GM19395 (cell line): ENCODE measurements at regions not wholly inside any gene's neighbourhood (a gene's known extent, or its start where the extent isn't known, plus 50 kb on each side); places are given as distances from the start of the nearest gene placed in this dataset.

ENCODE experiments used
- ATAC-seq: cut with Tn5 transposase; IDR thresholded peaks from one replicate; pipeline ENCODE4 v1.9.1; 2021; ENCODE audit warnings: mild to moderate bottlenecking, moderate library complexity; ENCODE audit not compliant: unreplicated experiment

DNA sequence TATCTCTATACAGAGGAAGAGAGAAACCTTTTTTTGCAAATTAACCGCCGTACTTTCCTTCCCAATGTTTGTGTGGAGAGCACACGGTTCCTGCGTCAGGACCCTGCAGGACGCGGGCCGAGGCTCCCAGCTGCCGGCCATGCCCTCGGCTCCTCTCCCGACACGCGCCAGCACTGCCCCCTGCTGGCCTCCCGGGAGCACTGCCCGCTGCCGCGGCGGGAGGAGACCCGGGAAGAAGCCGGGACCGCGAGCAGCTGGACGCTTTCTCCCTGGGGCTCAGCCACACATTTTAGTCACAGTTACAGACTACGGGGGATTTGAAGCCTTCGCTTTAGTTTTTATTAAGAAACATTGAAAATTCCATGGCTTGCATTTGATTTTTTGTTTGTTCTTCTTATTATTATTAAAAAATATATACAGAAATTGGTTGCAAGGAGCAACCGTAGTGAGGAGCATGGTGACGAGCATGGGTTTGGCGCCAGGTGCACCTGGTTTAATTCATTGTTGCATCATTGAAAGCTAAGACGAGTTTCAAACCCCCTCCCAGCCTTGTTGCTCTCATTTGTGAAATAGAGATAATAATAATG lies 401.2 kb downstream of the GALR1 start:
- ATAC-seq: peak; percentile 88

GRCh38 chr18:77651441-77651840 lies 401.8 kb downstream of the GALR1 start:
- no peak for ATAC-seq

GRCh38 chr18:77653792-77654191 lies 404.1 kb downstream of the GALR1 start:
- ATAC-seq: no peak

GRCh38 chr18:77654302-77654701 lies 404.7 kb downstream of the GALR1 start:
- no peak for ATAC-seq

DNA sequence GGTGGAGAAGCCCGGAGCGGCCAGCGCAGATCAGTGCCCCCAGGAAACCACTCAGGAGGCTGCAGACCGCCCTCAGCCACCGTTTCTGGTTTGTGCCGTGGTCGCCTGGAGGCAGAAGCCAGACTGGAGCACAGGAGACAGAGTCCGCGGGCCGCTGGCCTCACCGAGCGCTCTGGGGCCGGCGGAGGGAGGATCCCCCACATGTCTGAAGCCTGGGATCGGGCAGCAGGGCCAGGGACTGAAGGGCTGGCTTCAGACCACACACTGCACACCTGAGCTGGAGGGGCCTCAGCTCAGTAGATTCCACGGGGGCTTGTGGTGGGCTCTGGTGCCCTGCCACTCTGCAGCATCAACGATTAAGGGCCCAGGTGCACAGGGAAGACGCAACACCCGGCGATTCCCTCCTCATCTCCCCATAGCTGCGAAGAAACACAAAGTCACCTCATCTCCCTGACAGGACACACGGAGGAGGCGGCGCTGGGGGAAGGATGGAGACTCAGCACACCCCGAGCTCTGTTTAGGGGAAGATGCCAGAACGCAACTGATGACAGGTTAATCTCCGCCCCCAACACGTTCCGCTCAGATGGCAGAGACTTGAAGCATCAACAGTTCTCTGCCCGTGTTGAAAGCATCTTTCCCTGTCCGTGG lies 408.1 kb downstream of the GALR1 start:
- no peak for ATAC-seq

DNA sequence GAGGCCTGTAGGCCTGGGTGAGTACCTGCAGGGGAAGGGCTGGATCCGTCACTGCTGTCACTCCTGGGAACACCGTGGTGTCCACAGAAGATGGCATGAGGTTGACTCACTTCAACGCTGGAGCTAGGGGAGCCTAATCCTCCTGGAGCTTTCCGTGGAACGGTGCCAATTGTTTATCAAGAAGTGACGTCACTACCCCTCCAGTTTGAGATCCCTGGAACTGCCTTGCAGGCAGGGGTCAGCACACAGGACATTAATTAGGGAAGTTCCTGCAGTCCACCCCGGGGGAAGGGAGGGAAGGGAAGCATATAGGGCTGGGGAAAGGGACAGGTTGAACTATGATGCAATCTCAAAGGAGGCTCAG lies 408.6 kb downstream of the GALR1 start:
- no peak for ATAC-seq

- ATAC-seq: no peak
These were observed 409.3 kb downstream of the GALR1 start for GRCh38 chr18:77658751-77659448.

DNA sequence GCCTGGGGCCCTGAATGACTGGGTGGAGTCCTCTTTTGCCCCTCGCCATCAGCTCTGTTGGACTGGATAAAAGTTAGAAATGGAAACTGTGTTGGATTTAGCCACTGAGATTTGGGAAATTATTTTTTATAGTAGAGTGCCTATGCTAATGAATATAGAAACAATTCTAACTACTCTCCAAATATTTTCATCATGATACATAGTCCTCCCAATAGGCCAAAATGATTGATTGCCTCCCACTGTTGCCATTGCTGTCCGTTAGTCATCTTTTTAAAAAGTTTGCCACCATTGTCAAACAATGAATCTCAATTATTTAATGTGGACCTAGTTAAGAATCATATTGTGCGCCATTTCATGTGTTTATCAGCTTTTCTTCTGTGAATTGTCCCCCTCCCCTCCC lies 417.0 kb downstream of the GALR1 start:
- no peak for ATAC-seq

- no peak for ATAC-seq
These were observed 418.6 kb downstream of the GALR1 start for GRCh38 chr18:77668219-77668618.

- ATAC-seq: no peak
These were observed 419.7 kb downstream of the GALR1 start for GRCh38 chr18:77669331-77669730.

- no peak for ATAC-seq
These were observed 422.0 kb downstream of the GALR1 start for GRCh38 chr18:77671456-77672167.

DNA sequence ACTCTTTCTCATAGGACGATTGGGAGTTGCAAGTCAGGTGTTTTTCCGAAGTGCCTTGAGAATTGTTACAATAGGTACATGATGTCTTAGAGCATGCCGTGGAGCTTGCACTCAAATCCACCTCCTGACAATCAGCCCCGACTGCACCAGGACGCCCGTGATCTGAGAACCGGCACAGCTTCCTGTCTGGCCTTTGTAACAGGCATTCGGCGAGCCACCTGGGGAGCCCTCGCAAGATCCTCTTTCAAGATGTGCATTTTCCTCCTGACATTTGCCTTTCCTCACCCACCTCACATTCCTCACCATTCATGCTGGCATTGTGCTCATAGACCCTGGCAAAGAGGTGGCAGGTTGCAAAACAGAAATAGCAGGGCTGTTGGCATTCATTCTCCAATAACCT lies 427.3 kb downstream of the GALR1 start:
- no peak for ATAC-seq

- no peak for ATAC-seq
These were observed 427.9 kb downstream of the GALR1 start for GRCh38 chr18:77677536-77677935.

DNA sequence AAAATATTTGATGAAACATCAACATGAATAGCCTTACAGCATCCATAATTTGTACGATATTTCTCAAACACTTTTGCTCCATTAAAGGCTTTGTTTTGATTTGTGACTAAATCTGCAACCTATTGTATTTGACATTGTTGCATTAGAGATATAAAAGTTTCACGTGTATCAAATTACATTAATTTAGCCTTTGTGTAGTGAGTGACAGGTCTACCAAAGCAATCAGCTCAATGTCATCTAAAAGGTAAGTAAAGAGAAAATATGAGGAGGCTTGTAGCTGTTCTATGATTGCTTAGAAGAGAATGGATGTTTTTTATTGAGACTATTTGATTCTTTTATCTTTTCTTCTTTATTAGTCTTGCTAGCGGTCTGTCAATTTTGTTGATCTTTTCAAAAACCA lies 430.2 kb downstream of the GALR1 start:
- no peak for ATAC-seq

- no peak for ATAC-seq
These were observed 450.4 kb downstream of the GALR1 start for GRCh38 chr18:77700051-77700450.

GRCh38 chr18:77701977-77702376 lies 452.3 kb downstream of the GALR1 start:
- ATAC-seq: no peak

- no peak for ATAC-seq
These were observed 453.0 kb downstream of the GALR1 start for GRCh38 chr18:77702686-77703085.

- no peak for ATAC-seq
These were observed 455.7 kb downstream of the GALR1 start for GRCh38 chr18:77705301-77705700.

DNA sequence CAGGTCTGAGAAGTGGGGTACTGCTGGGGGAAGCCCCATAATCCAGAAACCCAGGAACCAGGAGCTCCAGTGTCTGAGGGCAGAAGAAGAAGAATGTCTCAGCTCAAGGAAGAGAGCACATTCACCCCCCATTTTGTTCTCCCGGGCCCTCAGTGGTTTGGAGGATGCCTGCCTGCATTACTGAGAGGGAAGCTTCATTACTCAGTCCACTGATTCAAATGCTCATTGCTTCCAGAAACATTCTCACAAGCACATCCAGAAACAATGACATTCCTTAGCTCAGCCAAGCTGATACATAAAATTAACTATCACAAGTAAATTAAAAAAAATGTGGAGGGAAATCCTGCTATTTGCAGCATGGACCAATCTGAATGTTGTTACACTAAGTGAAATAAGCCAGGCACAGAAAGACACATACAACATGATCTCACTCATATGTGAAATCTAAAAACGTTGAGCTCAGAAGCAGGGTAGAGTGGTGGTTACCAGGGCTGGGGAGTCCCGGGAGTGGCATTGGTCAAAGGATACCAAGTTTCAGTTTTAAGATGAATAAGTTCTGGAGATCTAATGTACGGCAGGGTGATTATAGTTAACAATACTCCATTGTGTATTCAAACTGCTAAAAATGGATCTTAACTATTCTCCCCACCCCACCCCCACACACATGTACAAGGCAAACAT lies 459.3 kb downstream of the GALR1 start:
- no peak for ATAC-seq

GRCh38 chr18:77711096-77711495 lies 461.4 kb downstream of the GALR1 start:
- ATAC-seq: no peak

- ATAC-seq: no peak
These were observed 465.1 kb downstream of the GALR1 start for GRCh38 chr18:77714716-77715115.
